ENCODE measurements at regions not wholly inside any gene's neighbourhood (a gene's known extent, or its start where the extent isn't known, plus 50 kb on each side); places are given as distances from the start of the nearest gene placed in this dataset.

DNA sequence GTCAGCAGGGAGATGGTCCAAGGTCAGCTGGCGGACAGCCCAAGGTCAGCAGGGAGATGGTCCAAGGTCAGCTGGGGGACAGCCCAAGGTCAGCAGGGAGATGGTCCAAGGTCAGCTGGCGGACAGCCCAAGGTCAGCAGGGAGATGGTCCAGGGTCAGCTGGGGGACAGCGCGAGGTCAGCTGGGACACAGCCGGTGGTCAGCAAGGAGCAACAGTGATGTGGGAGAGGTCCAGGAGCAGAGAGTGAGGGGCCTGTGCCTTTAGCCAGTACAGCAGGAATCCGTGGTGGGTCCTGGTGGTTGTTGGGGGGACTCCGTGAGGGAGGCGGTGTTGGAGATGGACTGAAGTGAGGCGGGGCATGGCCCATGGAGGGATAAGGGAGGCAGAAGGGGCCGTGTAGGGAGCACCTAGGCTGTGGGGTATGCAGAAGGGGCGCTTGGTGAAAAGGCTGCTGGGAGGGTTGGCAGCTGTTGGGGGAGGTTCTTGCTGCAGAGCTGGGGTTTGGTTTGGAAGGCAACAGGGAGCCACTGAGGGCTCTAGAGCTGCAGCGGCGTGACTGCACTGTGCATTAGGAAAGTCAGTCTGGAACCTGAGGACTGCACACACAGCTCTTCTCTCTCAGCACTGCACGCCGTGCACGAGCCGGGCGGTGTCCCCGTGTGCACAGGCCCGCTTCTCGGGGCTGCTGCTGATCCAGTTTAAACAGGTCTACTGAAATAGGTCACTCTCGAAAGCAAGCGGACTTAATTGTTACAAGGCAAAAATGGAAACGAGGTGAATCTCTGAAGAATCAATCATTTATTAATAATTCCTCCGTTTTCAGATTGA, 76.2 kb upstream of the HDAC4 start:
- Histone ChIP-seq H3K36me3 (ENCODE audit: control insufficient read depth, insufficient read depth, low read length) (no peaks in the 10 kb centered on the region), H3K4me1 (ENCODE audit: control insufficient read depth, insufficient read depth, low read length) (no peaks in the 10 kb centered on the region), H3K9me3 (ENCODE audit: control insufficient read depth, low read length) (no peaks in the 10 kb centered on the region), H3K27me3 (ENCODE audit: control insufficient read depth, insufficient read depth, low read length) (no peaks in the 10 kb centered on the region), H3K9ac (ENCODE audit: low read length) (no peak overlapping the region), H3K4me3 (ENCODE audit: low read length) (no peak overlapping the region)

DNA sequence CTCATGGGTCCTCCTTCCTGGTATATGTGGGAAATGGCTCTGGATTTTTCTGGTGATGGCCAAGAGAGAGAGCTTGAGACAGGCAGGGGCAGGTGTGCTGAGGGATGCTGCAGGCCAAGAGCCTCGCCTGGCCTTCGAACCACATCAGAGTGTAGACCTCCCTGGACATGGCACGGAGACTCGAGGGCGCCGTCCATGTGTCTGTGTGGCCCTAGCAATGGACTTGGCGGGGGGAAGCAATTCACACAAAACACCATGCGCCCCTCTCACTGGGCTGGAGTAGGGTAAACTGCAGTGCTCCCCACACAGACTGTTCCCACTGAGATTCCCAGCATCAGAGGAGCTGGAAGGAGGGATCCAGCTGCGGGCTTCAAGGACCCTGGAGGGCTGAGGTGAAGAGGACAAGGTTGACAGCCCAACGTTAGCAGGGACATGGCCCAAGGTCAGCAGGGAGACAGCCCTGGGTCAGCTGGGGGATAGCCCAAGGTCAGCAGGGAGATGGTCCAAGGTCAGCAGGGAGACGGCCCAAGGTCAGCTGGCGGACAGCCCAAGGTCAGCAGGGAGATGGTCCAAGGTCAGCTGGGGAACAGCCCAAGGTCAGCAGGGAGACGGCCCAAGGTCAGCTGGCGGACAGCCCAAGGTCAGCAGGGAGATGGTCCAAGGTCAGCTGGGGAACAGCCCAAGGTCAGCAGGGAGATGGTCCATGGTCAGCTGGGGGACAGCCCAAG, 75.4 kb upstream of the HDAC4 start:
- Histone ChIP-seq H3K27me3 (ENCODE audit: control insufficient read depth, insufficient read depth, low read length) (no peaks in the 10 kb centered on the region), H3K36me3 (ENCODE audit: control insufficient read depth, insufficient read depth, low read length) (no peaks in the 10 kb centered on the region), H3K9me3 (ENCODE audit: control insufficient read depth, low read length) (no peaks in the 10 kb centered on the region), H3K4me3 (ENCODE audit: low read length) (no peak overlapping the region), H3K9ac (ENCODE audit: low read length) (no peak overlapping the region), H3K4me1 (ENCODE audit: control insufficient read depth, insufficient read depth, low read length) (no peaks in the 10 kb centered on the region)

DNA sequence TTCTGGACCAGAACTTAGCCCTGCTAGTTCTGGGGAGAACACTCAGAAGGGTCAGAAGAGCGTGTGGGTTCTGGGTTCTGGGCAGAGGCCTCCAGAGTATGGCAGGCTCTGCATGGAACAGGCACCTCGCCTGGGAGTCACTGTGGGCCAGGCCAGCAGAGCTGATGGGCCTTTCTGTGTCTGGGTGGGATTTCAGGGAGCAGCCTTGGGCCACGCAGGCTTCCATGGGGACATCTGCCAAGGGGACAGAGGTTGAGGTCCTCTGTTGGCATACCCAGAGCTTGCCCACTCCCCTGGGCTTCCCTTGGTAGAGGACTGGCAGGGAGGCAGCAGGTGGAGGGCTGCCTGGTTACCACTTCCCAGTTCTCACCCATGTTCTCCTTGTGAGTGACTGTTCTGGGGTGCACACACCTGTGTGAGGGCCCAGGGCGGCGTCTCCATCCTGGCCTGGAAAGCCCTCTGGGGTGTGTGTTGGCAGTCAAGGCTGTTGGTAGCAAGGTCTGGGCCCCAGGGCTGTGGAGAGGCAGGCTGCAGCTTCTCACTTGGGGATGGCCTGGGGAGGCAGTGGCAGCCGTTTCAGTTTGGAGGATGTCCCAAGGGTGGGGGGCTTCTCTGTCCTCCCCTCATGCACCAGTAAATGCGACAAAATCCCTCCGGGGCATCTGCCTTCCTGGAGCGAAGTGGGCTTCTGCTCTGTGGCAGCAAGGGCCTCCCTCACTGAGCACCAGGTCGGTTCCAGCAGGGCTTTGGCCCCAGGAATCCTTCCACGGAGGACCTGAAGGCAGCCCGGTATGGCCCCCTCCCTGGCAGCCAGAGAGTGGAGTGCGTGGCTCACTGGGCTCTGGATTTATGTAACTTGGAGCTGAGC, 74.6 kb upstream of the HDAC4 start:
- no peak overlapping the region for H3K4me3 ChIP-seq (ENCODE audit: low read length)

DNA sequence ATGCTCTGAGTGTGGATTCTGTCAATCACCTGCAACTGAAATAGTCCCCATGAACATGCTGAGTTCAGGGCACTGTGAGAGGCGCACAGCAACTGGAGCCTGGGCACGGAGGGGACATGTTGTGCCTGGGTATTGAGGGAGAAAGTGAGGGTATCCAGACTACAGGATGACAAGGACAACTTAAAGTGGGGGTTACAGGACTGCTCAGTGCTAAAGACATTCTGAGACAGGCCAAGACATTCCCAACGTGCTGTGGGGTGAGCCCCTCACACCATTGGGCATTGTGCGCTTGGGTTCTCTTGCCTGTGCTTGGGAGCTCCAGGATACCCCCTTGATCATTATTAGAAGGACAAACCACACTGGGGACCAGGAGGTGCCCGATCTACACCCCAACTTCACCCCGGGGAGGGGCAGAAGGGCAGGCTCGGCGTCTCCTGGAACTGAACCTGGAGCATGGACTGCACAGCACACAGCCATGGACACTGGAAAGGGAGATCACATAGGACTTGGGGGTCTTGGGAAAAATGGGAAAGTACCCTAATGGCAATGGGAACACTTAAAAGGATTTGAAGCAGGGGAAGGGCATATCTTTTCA, 72.5 kb upstream of the HDAC4 start:
- no peak overlapping the region for H3K4me3 ChIP-seq (ENCODE audit: low read length)
- H3K9me3 ChIP-seq (ENCODE audit: control insufficient read depth, low read length), result no peaks in the 10 kb centered on the region
- no peaks in the 10 kb centered on the region for H3K27me3 ChIP-seq (ENCODE audit: control insufficient read depth, insufficient read depth, low read length)
- H3K36me3 ChIP-seq (ENCODE audit: control insufficient read depth, insufficient read depth, low read length), result no peaks in the 10 kb centered on the region
- H3K4me1 ChIP-seq (ENCODE audit: control insufficient read depth, insufficient read depth, low read length), result no peaks in the 10 kb centered on the region
- H3K9ac ChIP-seq (ENCODE audit: low read length), result no peak overlapping the region

More for the DNA sequence above, 74.6 kb upstream of the HDAC4 start:
- Histone ChIP-seq H3K9ac (ENCODE audit: low read length) (no peak overlapping the region), H3K36me3 (ENCODE audit: control insufficient read depth, insufficient read depth, low read length) (no peaks in the 10 kb centered on the region), H3K9me3 (ENCODE audit: control insufficient read depth, low read length) (no peaks in the 10 kb centered on the region), H3K27me3 (ENCODE audit: control insufficient read depth, insufficient read depth, low read length) (no peaks in the 10 kb centered on the region), H3K4me1 (ENCODE audit: control insufficient read depth, insufficient read depth, low read length) (no peaks in the 10 kb centered on the region)

DNA sequence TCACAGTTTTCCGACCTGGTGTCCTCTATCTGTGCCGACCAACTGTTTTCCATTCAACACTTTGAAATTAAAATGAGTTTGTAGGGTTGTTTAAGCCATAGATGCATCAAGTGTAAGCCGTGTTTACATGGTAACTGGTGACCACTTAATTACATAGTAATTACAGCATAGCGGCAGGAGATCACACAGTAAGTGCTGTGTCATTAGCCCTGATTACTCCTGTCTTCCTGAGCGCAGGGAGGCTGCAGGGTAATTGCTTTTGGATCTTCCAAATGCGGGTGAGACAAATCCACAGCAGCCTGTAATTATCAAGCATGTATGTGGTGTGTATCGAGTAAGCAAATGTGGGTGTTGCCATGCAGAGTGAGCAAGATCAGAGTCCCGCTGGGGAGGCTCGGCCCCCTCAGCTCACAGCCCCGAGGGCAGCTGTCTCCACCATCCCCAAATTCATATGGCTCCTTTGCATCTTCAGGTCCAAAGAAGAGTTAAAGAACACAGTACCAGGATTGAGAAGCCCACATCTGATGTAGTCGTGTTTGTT, 71.5 kb upstream of the HDAC4 start:
- H3K4me1 ChIP-seq (ENCODE audit: control insufficient read depth, insufficient read depth, low read length), result no peaks in the 10 kb centered on the region

DNA sequence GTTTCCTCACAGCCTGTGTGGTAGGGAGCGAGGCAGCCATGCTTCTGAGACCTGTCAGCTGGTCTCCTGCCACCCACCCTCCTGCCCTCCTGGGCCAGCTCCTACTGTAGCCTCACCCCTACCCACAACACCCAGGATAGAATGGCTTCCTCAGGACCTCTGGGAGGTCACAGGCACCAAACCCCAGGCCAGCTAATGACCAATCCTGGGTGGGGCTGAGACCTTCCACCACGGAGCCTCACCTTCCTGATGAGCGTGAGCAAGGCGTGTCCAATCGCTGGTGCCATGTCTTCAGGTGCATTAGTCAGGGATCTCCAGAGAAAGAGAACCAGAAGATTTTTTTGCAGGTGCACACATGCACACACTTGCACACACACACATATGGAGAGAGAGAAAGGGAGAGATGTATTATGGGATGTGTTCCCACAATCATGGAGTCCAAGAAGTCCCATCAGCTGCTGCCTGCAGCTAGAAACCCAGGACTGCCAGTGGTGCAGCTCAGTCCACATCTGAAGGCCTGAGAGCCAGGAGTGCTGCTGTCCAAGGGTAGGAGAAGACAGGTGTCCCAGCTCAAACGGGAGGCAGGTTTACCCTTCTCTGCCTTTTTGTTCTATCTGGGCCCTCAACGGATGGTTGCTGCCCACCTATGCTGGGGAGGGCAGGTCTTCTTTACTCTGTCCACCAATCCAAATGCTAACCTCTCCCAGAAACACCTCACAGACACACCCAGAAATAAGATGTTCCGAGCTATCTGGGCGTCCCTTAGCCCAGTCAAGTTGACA, 70.4 kb upstream of the HDAC4 start:
- Histone ChIP-seq H3K27me3 (ENCODE audit: control insufficient read depth, insufficient read depth, low read length) (no peaks in the 10 kb centered on the region), H3K9me3 (ENCODE audit: control insufficient read depth, low read length) (no peaks in the 10 kb centered on the region), H3K36me3 (ENCODE audit: control insufficient read depth, insufficient read depth, low read length) (no peaks in the 10 kb centered on the region), H3K4me1 (ENCODE audit: control insufficient read depth, insufficient read depth, low read length) (no peaks in the 10 kb centered on the region), H3K9ac (ENCODE audit: low read length) (no peak overlapping the region), H3K4me3 (ENCODE audit: low read length) (no peak overlapping the region)

More for the DNA sequence above, 71.5 kb upstream of the HDAC4 start:
- H3K27me3 ChIP-seq (ENCODE audit: control insufficient read depth, insufficient read depth, low read length), result no peaks in the 10 kb centered on the region
- no peak overlapping the region for H3K4me3 ChIP-seq (ENCODE audit: low read length)
- no peaks in the 10 kb centered on the region for H3K36me3 ChIP-seq (ENCODE audit: control insufficient read depth, insufficient read depth, low read length)
- H3K9me3 ChIP-seq (ENCODE audit: control insufficient read depth, low read length), result no peaks in the 10 kb centered on the region
- no peak overlapping the region for H3K9ac ChIP-seq (ENCODE audit: low read length)

DNA sequence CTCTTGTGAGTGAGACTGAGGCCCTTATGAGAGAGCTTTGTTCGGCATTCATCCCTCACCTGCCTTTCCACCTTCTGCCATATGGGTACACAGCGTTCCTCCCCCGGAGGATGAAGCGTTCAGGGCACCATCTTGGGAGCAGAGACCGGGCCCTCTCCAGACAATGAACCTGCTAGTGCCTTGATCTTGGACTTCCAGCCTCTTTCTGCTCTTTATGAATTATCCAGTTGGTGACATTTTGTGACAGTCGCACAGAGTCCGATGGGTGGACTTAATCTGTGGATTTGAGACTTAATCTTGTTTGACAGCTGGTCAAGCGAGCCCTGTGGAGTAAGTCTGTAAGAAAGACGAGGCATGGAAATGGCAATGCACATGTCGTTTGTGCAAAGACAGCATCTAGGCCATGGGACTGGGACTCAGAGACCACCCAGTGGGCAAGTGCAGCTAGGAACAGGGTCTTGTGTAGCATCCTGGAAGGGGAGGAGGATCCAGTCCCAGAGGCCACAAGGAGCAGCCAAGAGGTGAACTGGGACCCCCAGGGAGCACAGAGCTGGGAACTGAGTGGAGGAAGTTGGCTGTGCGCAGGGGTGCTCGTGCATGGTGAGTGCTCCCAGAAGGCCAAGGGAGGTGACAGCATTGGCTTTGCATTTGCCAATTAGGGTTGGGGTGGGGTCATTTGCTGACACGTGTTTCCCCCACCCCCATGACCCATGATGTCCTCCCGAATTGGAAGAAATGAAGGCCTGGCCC, 69.5 kb upstream of the HDAC4 start:
- no peaks in the 10 kb centered on the region for H3K36me3 ChIP-seq (ENCODE audit: control insufficient read depth, insufficient read depth, low read length)
- no peak overlapping the region for H3K9ac ChIP-seq (ENCODE audit: low read length)
- no peak overlapping the region for H3K4me3 ChIP-seq (ENCODE audit: low read length)
- no peaks in the 10 kb centered on the region for H3K9me3 ChIP-seq (ENCODE audit: control insufficient read depth, low read length)
- no peaks in the 10 kb centered on the region for H3K27me3 ChIP-seq (ENCODE audit: control insufficient read depth, insufficient read depth, low read length)
- no peaks in the 10 kb centered on the region for H3K4me1 ChIP-seq (ENCODE audit: control insufficient read depth, insufficient read depth, low read length)

DNA sequence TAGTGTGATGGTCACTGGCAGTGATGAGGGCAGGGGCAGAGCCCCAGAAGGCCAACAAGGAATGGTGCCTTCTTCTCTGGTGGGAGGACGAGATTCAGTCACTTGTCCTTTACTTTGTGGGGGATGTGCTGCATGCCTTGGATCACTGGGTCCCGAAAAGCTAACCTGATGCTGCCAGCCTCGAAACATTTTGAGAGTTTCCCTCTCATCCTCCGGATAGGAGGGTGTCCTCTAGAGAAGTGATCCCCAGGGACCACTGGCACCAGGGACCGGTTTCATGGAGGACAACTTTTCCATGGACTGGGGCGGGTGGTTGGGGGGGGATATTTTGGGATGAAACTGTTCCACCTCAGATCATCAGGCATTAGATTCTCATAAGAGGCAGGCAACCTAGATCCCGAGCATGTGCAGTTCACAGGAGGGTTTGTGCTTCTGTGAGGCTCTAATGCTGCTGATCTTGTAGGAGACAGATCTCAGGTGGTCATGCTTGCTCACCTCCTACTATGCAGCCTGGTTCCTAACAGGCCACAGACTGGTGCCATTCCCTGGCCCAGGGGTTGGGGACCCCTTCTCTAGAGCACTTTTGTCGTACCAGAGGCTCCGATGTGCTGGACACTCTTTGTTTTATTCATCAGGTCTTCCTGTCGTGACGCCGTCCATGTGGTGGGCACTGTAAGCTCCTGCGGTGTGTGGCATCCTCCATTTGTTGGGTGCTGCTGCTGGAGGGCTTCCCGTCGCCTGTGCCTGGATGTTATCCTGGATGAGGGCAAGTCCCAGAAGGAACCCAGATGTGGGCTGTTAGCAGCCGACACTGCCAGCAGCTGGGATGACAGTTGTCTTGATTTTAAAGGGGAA, 68.5 kb upstream of the HDAC4 start:
- no peak overlapping the region for H3K4me3 ChIP-seq (ENCODE audit: low read length)
- peaks cover 6% of the 10 kb centered on the region for H3K4me1 ChIP-seq (ENCODE audit: control insufficient read depth, insufficient read depth, low read length)
- no peaks in the 10 kb centered on the region for H3K9me3 ChIP-seq (ENCODE audit: control insufficient read depth, low read length)
- no peaks in the 10 kb centered on the region for H3K27me3 ChIP-seq (ENCODE audit: control insufficient read depth, insufficient read depth, low read length)
- no peaks in the 10 kb centered on the region for H3K36me3 ChIP-seq (ENCODE audit: control insufficient read depth, insufficient read depth, low read length)
- H3K9ac ChIP-seq (ENCODE audit: low read length), result no peak overlapping the region

DNA sequence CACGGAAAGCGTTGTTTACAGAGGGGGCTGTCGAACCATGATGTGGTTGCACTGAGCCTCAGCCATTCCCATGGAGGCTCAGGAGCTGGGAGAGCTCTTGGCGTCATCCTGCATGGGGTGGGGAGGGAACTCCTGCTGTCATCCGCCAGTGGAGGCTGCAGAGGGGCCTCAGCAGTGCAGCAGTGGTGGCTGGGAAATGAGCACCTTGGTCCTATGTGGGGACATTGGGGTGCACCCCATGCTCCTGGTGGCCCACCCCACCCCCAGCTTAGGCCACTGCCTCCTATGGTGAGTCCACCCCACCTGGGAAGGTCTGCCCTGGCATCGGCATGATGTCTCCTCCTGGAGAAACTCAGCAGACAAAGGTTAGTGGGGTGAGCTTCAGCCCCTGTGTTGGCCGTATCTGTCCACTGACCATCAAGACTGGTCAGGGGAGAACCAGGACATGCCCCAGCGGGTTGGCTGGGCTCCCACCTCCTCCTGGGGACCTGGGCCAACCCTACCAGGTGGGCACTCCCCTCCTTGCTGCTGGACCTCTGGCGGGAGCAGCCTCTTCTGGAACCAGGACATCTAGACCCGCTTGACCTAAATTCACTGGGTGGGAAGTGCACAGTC, 67.8 kb upstream of the HDAC4 start:
- Histone ChIP-seq H3K36me3 (ENCODE audit: control insufficient read depth, insufficient read depth, low read length) (no peaks in the 10 kb centered on the region), H3K27me3 (ENCODE audit: control insufficient read depth, insufficient read depth, low read length) (no peaks in the 10 kb centered on the region), H3K4me3 (ENCODE audit: low read length) (no peak overlapping the region), H3K9ac (ENCODE audit: low read length) (no peak overlapping the region), H3K9me3 (ENCODE audit: control insufficient read depth, low read length) (no peaks in the 10 kb centered on the region), H3K4me1 (ENCODE audit: control insufficient read depth, insufficient read depth, low read length) (peaks cover 6% of the 10 kb centered on the region)
